ENCODE measurements at regions not wholly inside any gene's neighbourhood (a gene's known extent, or its start where the extent isn't known, plus 50 kb on each side); places are given as distances from the start of the nearest gene placed in this dataset.
A peak's percentile ranks its signal among the peaks of the same experiment; 100 is the strongest.
"Not testable (repeated sequence)": the region's sequence is repeated elsewhere in the genome, so short reads cannot be mapped to it uniquely, and the experiment has no call there.

- H3K4me3 Mint-ChIP-seq: no peak overlapping the region
- peak overlapping the region in 1 of 3 experiments; percentile 21 for H3K27ac Mint-ChIP-seq
- no peaks in the 10 kb centered on the region for H3K36me3 Mint-ChIP-seq (ENCODE audit: low read depth)
- no peak for TF ChIP-seq CTCF (IDR thresholded peaks at IDR 0.05; ENCODE audit: unreplicated experiment in 3 of 3)
- H3K9me3 Mint-ChIP-seq: no peaks in the 10 kb centered on the region
- H3K27me3 Mint-ChIP-seq (ENCODE audit: low read depth): no peaks in the 10 kb centered on the region
- H3K4me1 Mint-ChIP-seq: peaks cover 12% of the 10 kb centered on the region
Observed at GRCh38 chr5:152641970-152642805, 237.1 kb upstream of the NMUR2 start.

DNA sequence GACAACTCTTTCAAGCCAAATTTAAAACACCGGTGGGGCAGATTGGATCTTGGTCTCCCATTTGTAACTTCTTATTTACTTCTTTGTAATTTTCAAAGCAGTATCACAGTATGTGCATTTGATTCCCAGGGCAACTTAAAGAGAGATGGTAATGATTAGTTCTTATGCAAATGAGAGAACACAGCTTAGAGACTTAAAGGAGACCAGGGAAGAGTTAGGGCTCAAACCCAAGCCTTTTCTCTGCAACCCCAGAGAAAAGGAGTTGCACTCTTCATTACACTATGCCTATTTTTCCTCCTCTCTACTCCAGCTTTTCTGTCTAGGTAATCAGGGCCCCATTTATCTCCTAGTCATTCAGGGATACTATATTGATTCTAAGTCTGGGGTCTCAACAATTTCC, 237.8 kb upstream of the NMUR2 start:
- Mint-ChIP-seq H3K4me3 (no peak overlapping the region), H3K27ac (peak overlapping the region in 1 of 3 experiments; percentile 74), H3K9me3 (no peaks in the 10 kb centered on the region), H3K4me1 (peaks cover 12% of the 10 kb centered on the region), H3K27me3 (ENCODE audit: low read depth) (no peaks in the 10 kb centered on the region), H3K36me3 (ENCODE audit: low read depth) (no peaks in the 10 kb centered on the region)
- no peak for TF ChIP-seq CTCF (IDR thresholded peaks at IDR 0.05; ENCODE audit: unreplicated experiment in 3 of 3)

GRCh38 chr5:152644029-152644728, 239.1 kb upstream of the NMUR2 start:
- Mint-ChIP-seq H3K27ac (peak overlapping the region in 1 of 3 experiments; percentile 74), H3K4me3 (no peak overlapping the region), H3K4me1 (peaks cover 10% of the 10 kb centered on the region), H3K27me3 (ENCODE audit: low read depth) (no peaks in the 10 kb centered on the region), H3K36me3 (ENCODE audit: low read depth) (no peaks in the 10 kb centered on the region), H3K9me3 (no peaks in the 10 kb centered on the region)
- TF ChIP-seq CTCF (IDR thresholded peaks at IDR 0.05; ENCODE audit: unreplicated experiment in 3 of 3): no peak

GRCh38 chr5:152649609-152650008, 244.5 kb upstream of the NMUR2 start:
- Mint-ChIP-seq H3K4me1 (no peaks in the 10 kb centered on the region), H3K27me3 (ENCODE audit: low read depth) (no peaks in the 10 kb centered on the region), H3K27ac (no peak overlapping the region), H3K9me3 (no peaks in the 10 kb centered on the region), H3K36me3 (ENCODE audit: low read depth) (no peaks in the 10 kb centered on the region), H3K4me3 (no peak overlapping the region)
- TF ChIP-seq CTCF (IDR thresholded peaks at IDR 0.05; ENCODE audit: unreplicated experiment in 3 of 3): no peak

DNA sequence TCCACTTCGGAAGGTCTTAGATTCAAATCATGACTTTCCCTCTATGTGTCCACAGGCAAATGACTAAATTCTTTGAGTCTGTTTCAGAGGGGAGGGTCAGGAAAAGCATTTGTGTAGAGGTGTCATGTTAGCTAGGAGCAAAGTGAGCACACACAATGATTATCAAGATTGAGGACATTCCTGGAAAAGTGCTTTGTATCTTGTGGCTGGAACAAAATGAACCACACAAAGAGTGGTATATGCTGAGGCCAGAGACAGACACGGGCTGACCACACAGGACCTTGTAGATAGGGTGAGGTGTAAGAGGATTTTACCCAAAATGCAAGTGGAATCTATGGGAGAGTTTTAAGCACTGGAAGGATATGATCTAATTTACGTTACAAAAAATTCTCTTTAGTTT, 245.3 kb upstream of the NMUR2 start:
- no peak for TF ChIP-seq CTCF (IDR thresholded peaks at IDR 0.05; ENCODE audit: unreplicated experiment in 3 of 3)
- Mint-ChIP-seq H3K36me3 (ENCODE audit: low read depth) (no peaks in the 10 kb centered on the region), H3K4me1 (no peaks in the 10 kb centered on the region), H3K27me3 (ENCODE audit: low read depth) (no peaks in the 10 kb centered on the region), H3K9me3 (no peaks in the 10 kb centered on the region), H3K4me3 (no peak overlapping the region), H3K27ac (no peak overlapping the region)

DNA sequence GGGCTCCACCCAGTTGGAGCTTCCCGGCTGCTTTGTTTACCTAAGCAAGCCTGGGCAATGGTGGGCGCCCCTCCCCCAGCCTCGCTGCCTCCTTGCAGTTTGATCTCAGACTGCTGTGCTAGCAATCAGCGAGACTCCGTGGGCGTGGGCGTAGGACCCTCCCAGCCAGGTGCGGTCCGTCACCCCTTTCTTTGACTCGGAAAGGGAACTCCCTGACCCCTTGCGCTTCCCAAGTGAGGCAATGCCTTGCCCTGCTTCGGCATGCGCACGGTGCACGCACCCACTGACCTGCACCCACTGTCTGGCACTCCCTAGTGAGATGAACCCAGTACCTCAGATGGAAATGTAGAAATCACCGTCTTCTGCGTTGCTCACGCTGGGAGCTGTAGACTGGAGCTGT, 254.4 kb upstream of the NMUR2 start:
- H3K27me3 Mint-ChIP-seq (ENCODE audit: low read depth); H3K4me3 Mint-ChIP-seq; H3K36me3 Mint-ChIP-seq (ENCODE audit: low read depth); H3K4me1 Mint-ChIP-seq; H3K9me3 Mint-ChIP-seq: not testable (repeated sequence)
- H3K27ac Mint-ChIP-seq: peak overlapping the region in 1 of 3 experiments; percentile 41

All from nephron (organoid).